Fibroblast of lung (primary cell): ENCODE measurements at regions not wholly inside any gene's neighbourhood (a gene's known extent, or its start where the extent isn't known, plus 50 kb on each side); places are given as distances from the start of the nearest gene placed in this dataset.

Source experiments
- CTCF ChIP-seq, 2 donors: IDR thresholded peaks in 1 of 2; conservative IDR thresholded peaks in 1 of 2; 1 replicate in 1 of 2; 2 replicates in 1 of 2; pipeline ENCODE4 v1.5.1; 2011 to 2012; ENCODE audit warnings: low read length in 2 of 2, control low read depth in 1 of 2, inconsistent platforms in 1 of 2, low read depth in 1 of 2, mild to moderate bottlenecking in 1 of 2
- EZH2 ChIP-seq: IDR thresholded peaks from 2 replicates; pipeline ENCODE4 v1.5.1; 2012; ENCODE audit warnings: low read length, control low read depth, mild to moderate bottlenecking; ENCODE audit errors: missing control alignments

DNA sequence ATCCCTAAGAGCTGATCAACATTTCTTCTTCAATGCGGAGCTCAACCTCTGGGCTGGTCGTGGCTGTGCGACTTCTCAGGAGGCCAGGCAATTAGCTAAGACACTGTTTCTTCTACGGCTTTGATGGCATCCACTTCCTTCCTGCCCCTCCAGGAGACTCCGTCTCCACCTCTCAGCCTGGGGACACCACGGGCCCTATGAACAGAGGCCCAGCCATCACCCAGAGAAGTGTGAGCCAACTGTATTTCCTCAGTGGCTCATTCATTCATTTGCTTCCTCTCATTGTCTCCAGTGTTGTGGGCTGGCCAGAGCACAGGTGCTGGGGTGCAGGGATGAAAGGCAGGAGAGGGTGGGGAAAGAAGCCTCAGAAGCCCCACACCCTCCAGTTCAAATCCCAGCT is 51.8 kb upstream of the APCDD1L start:
- TF ChIP-seq CTCF (conservative IDR thresholded peaks at IDR 0.05 in 1 of 2, IDR thresholded peaks at IDR 0.05 in 1 of 2; ENCODE audit: low read depth in 1 of 2, low read length in 2 of 2) (no peak), EZH2 (no peak)
